OCI-LY1 (cell line): ENCODE measurements at regions not wholly inside any gene's neighbourhood (a gene's known extent, or its start where the extent isn't known, plus 50 kb on each side); places are given as distances from the start of the nearest gene placed in this dataset.

Experiments used
- CTCF ChIP-seq: fragments of 200-600 bp; sonication (generic), shearing (Covaris generic); IDR thresholded peaks from 2 replicates; pipeline ENCODE4 v1.5.1; 2017; ENCODE audit warnings: mild to moderate bottlenecking, antibody characterized with exemption, low read length, moderate library complexity, mixed read lengths
- EZH2 ChIP-seq: fragments of 200-600 bp; sonication (generic), shearing (Covaris generic); IDR thresholded peaks from 2 replicates; pipeline ENCODE4 v1.8.0; 2017; ENCODE audit warnings: borderline replicate concordance, mixed run types, mild to moderate bottlenecking, antibody characterized with exemption, low read length, moderate library complexity, mixed read lengths

DNA sequence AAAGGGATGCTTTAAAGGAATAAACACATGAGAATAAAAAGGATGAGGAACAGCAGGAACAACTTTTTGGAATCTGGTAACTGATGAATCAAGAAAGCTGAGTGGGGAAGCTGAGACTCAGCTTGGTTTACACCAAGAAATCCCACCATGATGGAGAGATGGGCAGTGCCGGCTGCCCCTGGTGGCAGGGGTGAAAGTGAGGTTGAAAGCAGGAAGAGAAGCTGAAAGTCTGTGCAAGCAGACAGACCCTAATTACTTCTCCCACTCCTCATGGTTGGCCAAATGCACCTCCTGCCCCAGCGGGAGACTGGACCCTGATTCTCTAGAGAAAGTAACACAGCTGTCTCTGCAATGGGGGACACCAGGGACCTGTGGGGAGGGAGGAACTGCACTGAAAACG, 57.6 kb upstream of the NANOS1 start:
- TF ChIP-seq CTCF (no peak; the same call in 1 of the 2 replicates), EZH2 (no peak)
